ENCODE measurements at regions not wholly inside any gene's neighbourhood (a gene's known extent, or its start where the extent isn't known, plus 50 kb on each side); places are given as distances from the start of the nearest gene placed in this dataset.

- TF ChIP-seq AHDC1 (CRISPR knock-in tag; IDR thresholded peaks at IDR 0.05; ENCODE audit: borderline replicate concordance) = no peak
- no peak for TF ChIP-seq KMT2B (CRISPR knock-in tag; IDR thresholded peaks at IDR 0.05)
- no peak for TF ChIP-seq EP300 (IDR thresholded peaks at IDR 0.05; ENCODE audit: low read depth in 2 of 2, low read length in 2 of 2)
- no peak for TF ChIP-seq EP300 (CRISPR knock-in tag; IDR thresholded peaks at IDR 0.05; ENCODE audit: borderline replicate concordance)
- TF ChIP-seq TOPORS (CRISPR knock-in tag; IDR thresholded peaks at IDR 0.05) = no peak
- no peak for TF ChIP-seq EZH2 (conservative IDR thresholded peaks at IDR 0.05; ENCODE audit: low read depth, low read length)
- no peak for TF ChIP-seq TBP (CRISPR knock-in tag; IDR thresholded peaks at IDR 0.05)
- TF ChIP-seq RNF2 (conservative IDR thresholded peaks at IDR 0.05; ENCODE audit: low read depth) = no peak
- no peak for TF ChIP-seq RAD51 (IDR thresholded peaks at IDR 0.05; ENCODE audit: borderline replicate concordance)
- TF ChIP-seq ZNF335 (CRISPR knock-in tag; IDR thresholded peaks at IDR 0.05) = 0 out of 2 replicates have a peak, but pooled peaks have one; percentile 33
- TF ChIP-seq ZNF770 (CRISPR knock-in tag; IDR thresholded peaks at IDR 0.05) = no peak
- no peak for TF ChIP-seq ZNF761 (CRISPR knock-in tag; conservative IDR thresholded peaks at IDR 0.05)
- TF ChIP-seq HOXA5 (CRISPR knock-in tag; IDR thresholded peaks at IDR 0.05) = 0 out of 2 replicates have a peak, but pooled peaks have one; percentile 31
- no peak for TF ChIP-seq ZNF768 (CRISPR knock-in tag; IDR thresholded peaks at IDR 0.05)
- peak; percentile 78 for TF ChIP-seq ZFP91 (CRISPR knock-in tag; IDR thresholded peaks at IDR 0.05; ENCODE audit: borderline replicate concordance)
- peak; percentile 79 for TF ChIP-seq ZBTB4 (CRISPR knock-in tag; IDR thresholded peaks at IDR 0.05; ENCODE audit: borderline replicate concordance)
- no peak for TF ChIP-seq MEIS1 (CRISPR knock-in tag; IDR thresholded peaks at IDR 0.05; ENCODE audit: borderline replicate concordance)
- TF ChIP-seq STAG1 (CRISPR knock-in tag; IDR thresholded peaks at IDR 0.05) = peak; percentile 96
Observed at GRCh38 chr6:167501831-167502385, 177.0 kb downstream of the TTLL2 start (continued).
